ENCODE measurements at regions not wholly inside any gene's neighbourhood (a gene's known extent, or its start where the extent isn't known, plus 50 kb on each side); places are given as distances from the start of the nearest gene placed in this dataset.
"Not testable (repeated sequence)": the region's sequence is repeated elsewhere in the genome, so short reads cannot be mapped to it uniquely, and the experiment has no call there.

GRCh38 chr6:50899306-50899870 is 80.7 kb downstream of the TFAP2B start:
- CTCF ChIA-PET = no interaction called here
- POLR2A ChIA-PET = no interaction called here

- ChIA-PET CTCF (no interaction called here), POLR2A (no interaction called here)
Measured at GRCh38 chr6:50902260-50902659, 83.6 kb downstream of the TFAP2B start.

- POLR2A ChIA-PET = no interaction called here
- CTCF ChIA-PET = no interaction called here
Measured at GRCh38 chr6:50905297-50905696, 86.6 kb downstream of the TFAP2B start.

GRCh38 chr6:50907565-50907964 is 88.9 kb downstream of the TFAP2B start:
- ChIA-PET POLR2A (no interaction called here), CTCF (interaction anchor here (0.7 kb wide), 1 partner anchor 123 kb away, joined by 3 read pairs; no protein-coding TSS in a partner anchor)

GRCh38 chr6:50913105-50913770 is 94.6 kb downstream of the TFAP2B start:
- POLR2A ChIA-PET = no interaction called here

GRCh38 chr6:50921378-50921777 is 102.7 kb downstream of the TFAP2B start:
- POLR2A ChIA-PET, CTCF ChIA-PET: not testable (repeated sequence)

More at GRCh38 chr6:50913105-50913770, 94.6 kb downstream of the TFAP2B start:
- CTCF ChIA-PET = no interaction called here

- ChIA-PET POLR2A (no interaction called here), CTCF (no interaction called here)
Measured at GRCh38 chr6:50921968-50922367, 103.3 kb downstream of the TFAP2B start.

GRCh38 chr6:50922579-50923525 is 104.2 kb downstream of the TFAP2B start:
- POLR2A ChIA-PET = no interaction called here
- CTCF ChIA-PET = no interaction called here

GRCh38 chr6:50924758-50925157 is 106.1 kb downstream of the TFAP2B start:
- ChIA-PET CTCF (no interaction called here), POLR2A (no interaction called here)

- ChIA-PET CTCF (no interaction called here), POLR2A (no interaction called here)
Measured at GRCh38 chr6:50925548-50925947, 106.9 kb downstream of the TFAP2B start.

- CTCF ChIA-PET = no interaction called here
- POLR2A ChIA-PET = no interaction called here
Measured at GRCh38 chr6:50925981-50926380, 107.3 kb downstream of the TFAP2B start.

GRCh38 chr6:50927800-50928199 is 109.1 kb downstream of the TFAP2B start:
- ChIA-PET POLR2A (no interaction called here), CTCF (no interaction called here)

- ChIA-PET CTCF (no interaction called here), POLR2A (no interaction called here)
Measured at GRCh38 chr6:50929323-50929722, 110.7 kb downstream of the TFAP2B start.

GRCh38 chr6:50935442-50935841 is 116.8 kb downstream of the TFAP2B start:
- POLR2A ChIA-PET = no interaction called here

GRCh38 chr6:50936277-50936681 is 117.6 kb downstream of the TFAP2B start:
- ChIA-PET POLR2A (no interaction called here), CTCF (no interaction called here)

More at GRCh38 chr6:50935442-50935841, 116.8 kb downstream of the TFAP2B start:
- CTCF ChIA-PET = no interaction called here

- ChIA-PET POLR2A (no interaction called here), CTCF (no interaction called here)
Measured at GRCh38 chr6:50939931-50940330, 121.3 kb downstream of the TFAP2B start.

GRCh38 chr6:50945789-50946188 is 127.1 kb downstream of the TFAP2B start:
- ChIA-PET CTCF (no interaction called here), POLR2A (no interaction called here)

- POLR2A ChIA-PET = no interaction called here
- CTCF ChIA-PET = no interaction called here
Measured at GRCh38 chr6:50952092-50952907, 133.6 kb downstream of the TFAP2B start.

- POLR2A ChIA-PET = no interaction called here
- CTCF ChIA-PET = no interaction called here
Measured at GRCh38 chr6:50956014-50956413, 137.3 kb downstream of the TFAP2B start.

- ChIA-PET POLR2A (no interaction called here), CTCF (no interaction called here)
Measured at GRCh38 chr6:50958148-50958697, 139.6 kb downstream of the TFAP2B start.
